HG03025 (cell line): ENCODE measurements at regions not wholly inside any gene's neighbourhood (a gene's known extent, or its start where the extent isn't known, plus 50 kb on each side); places are given as distances from the start of the nearest gene placed in this dataset.
"Not testable (repeated sequence)": the region's sequence is repeated elsewhere in the genome, so short reads cannot be mapped to it uniquely, and the experiment has no call there.

Source experiments
- ATAC-seq: cut with Tn5 transposase; IDR thresholded peaks from one replicate; pipeline ENCODE4 v1.9.1; 2021; ENCODE audit warnings: mild to moderate bottlenecking, moderate library complexity; ENCODE audit not compliant: unreplicated experiment, low FRiP score

DNA sequence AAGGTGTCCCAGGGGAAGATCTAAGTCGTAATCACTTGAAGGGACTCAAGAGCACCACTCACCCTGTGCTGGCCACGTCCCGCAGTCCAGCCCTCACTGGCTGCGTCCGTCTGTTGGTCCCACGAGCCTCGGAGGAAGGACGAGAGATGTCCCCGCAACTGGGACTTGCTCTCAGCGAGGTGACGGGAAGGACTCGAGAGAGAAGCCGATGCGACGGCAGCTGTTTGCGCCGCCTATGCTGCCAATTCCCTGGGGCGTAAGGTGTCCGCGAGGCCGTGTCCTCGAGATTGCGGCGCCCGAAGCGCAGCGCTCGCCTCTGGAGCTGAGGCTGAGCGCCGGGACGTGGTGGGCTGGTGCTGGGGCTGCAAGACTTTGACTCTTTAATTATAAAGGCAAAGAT, 100.6 kb upstream of the SEMA3E start:
- ATAC-seq: no peak

- no peak for ATAC-seq
Observed at GRCh38 chr7:83739527-83739926, 90.6 kb upstream of the SEMA3E start.

- no peak for ATAC-seq
Observed at GRCh38 chr7:83738291-83738835, 89.4 kb upstream of the SEMA3E start.

- no peak for ATAC-seq
Observed at GRCh38 chr7:83732305-83732704, 83.4 kb upstream of the SEMA3E start.

- ATAC-seq: no peak
Observed at GRCh38 chr7:83731154-83731553, 82.2 kb upstream of the SEMA3E start.

- ATAC-seq: not testable (repeated sequence)
Observed at GRCh38 chr7:83716923-83717322, 68.0 kb upstream of the SEMA3E start.

DNA sequence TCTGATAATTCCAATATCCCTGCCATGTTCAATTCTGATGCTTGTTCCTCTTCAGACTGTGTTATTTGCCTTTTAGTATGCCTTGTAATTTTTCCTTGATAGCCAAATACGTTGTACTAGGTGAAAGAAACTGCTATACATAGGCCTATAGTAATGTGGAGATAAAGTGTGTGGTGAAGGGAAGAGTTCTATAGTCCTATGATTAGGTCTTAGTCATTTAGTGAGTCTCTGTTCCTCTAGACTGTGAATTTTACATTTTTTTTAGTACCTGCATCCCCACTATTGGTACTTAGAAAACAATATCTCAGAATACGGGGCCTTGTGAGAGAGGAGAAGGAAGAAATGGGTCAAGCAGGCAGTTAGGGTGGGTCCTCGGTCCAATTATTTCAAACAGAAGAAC, 59.6 kb upstream of the SEMA3E start:
- ATAC-seq: no peak

GRCh38 chr7:83704564-83704963, 55.6 kb upstream of the SEMA3E start:
- no peak for ATAC-seq

DNA sequence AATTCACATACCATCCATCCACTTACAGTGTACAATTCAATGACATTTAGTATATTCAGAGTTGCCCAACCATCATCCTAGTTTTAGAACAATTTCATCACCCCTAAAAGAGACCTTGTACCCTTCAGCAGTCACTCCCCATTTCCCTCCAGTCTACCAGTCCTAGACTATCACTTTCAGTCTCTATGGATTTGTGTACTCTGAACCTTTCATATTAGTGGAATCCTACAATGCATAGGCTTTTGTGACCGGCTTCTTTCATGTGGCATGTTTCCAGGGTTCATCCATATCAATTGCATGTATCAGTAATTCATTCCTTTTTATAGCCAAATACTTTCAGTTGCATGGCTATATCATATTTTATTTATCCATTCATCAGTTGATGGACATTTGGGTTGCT, 53.5 kb upstream of the SEMA3E start:
- ATAC-seq: no peak

DNA sequence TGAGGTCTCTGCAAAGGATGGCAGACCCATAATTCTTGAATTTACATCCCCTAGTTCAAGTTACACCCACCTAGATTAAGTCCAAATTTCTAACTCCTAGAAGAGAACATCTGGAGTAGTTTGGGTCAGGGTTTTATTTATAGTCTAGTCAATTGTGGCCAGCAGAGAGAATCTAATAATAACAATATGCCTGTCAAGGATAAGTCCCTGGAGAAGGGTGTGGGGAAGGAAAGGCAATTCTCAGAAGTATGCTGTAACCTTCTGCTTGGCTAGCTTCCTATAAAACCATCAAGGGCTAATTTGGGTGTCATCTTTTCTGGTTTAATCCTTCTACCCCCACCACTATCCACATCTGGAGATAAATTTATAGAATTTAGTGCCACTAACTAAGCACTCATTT, 52.8 kb upstream of the SEMA3E start:
- no peak for ATAC-seq
